Liver (tissue), 3 donors: ENCODE measurements at regions not wholly inside any gene's neighbourhood (a gene's known extent, or its start where the extent isn't known, plus 50 kb on each side); places are given as distances from the start of the nearest gene placed in this dataset.

Experiments used
- CTCF ChIP-seq: fragments of 150-350 bp; IDR thresholded peaks from 2 replicates; pipeline ENCODE4 v1.5.1; 2017; ENCODE audit warnings: improper control_type of control experiment, low read depth, low read length; ENCODE audit not compliant: missing input control
- HNF4A ChIP-seq, 2 donors: conservative IDR thresholded peaks; 2 replicates each; pipeline ENCODE4 v1.6.1; 2016; ENCODE audit warnings: antibody characterized with exemption in 2 of 2, mild to moderate bottlenecking in 2 of 2
- RAD21 ChIP-seq, 2 donors: IDR thresholded peaks; 2 replicates each; pipeline ENCODE4 v1.6.1; 2016; ENCODE audit warnings: antibody characterized with exemption in 2 of 2, mild to moderate bottlenecking in 2 of 2
- TAF1 ChIP-seq: conservative IDR thresholded peaks from 2 replicates; pipeline ENCODE4 v1.6.1; 2016; ENCODE audit warnings: antibody characterized with exemption, mild to moderate bottlenecking
- YY1 ChIP-seq: IDR thresholded peaks from 2 replicates; pipeline ENCODE4 v1.6.1; 2016; ENCODE audit warnings: antibody characterized with exemption, mild to moderate bottlenecking
- donor health status: healthy.
- donor health status: healthy.

DNA sequence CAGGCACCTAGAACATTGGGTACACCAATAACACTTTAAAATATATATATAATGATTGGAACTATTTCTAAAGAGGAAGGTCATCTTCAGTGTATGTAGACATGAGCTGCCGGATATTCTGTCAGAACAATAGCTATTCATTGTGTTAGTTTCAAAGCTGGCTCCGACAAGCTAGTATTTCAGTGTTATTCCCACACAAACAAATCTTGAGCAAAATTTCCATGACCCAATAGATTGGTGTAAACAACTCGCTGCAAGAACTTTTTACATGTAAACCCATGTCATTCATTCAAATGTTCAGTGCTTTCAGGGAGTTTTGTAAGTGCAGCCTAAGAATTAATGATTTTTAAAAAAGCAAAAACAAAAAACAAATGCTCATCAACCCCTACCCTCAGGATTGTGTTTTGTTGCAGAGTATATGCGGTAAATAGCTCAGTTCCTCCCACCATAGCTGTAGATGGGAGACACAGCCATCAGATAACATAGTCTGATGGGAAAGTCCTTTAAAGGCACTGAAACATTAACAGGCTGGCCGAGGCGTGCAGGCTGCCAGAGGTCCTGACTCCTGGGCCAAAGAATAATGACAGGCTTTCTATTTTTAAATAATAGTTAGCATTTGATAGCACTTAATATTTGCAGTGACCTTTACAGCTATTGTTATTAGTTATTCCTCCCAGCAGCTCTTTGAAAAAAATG, 150.3 kb upstream of the ARHGAP5 start:
- TF ChIP-seq CTCF (no peak), RAD21 (IDR thresholded peaks at IDR 0.05) (no peak), YY1 (no peak), HNF4A (conservative IDR thresholded peaks at IDR 0.05) (no peak), TAF1 (no peak)
